ENCODE measurements at regions not wholly inside any gene's neighbourhood (a gene's known extent, or its start where the extent isn't known, plus 50 kb on each side); places are given as distances from the start of the nearest gene placed in this dataset.

DNA sequence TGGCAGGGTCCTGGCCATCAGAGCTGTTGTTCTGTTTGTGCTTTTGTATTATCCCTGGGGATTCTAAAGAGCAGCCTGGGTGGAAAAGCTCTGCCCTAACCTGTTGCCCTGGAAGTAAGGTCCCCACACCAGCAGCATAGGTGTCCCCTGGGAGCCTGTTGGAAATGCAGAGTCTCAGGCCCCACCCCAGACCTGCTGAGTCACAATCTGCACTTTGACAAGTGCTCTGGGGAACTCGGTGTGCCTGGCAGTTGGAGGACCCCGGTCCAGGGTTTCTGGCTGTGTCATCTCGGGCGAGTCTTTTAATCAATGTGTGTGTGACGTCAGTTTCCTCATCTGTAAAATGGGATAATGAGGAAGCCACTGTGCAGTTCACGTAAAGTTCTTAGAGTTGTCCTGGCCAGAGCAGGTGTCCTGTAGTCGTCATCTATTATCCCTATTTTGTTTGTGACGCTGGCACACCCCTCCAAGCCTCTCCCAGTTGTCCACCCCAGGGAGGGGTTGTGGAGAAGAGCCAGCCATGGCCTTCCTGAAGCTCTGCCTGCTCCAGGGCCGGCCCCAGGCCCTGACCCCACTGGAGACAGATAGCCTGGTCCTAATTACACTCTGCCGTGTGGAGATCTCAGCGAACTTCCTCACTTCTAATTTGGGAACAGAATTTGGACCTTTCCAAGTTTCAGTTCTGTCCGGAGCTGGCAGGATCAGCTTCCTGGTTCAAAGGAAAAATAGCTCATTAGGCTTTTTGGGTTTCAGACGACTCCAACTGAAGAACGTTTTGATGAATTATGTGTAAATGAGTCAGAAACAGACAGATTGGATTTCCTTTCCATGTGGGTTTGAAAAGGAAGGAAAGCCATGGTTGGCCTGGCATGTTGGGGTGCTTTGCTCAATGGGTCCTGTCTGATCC is 295.7 kb upstream of the FOXF1 start:
- TF ChIP-seq, protein P1, sequence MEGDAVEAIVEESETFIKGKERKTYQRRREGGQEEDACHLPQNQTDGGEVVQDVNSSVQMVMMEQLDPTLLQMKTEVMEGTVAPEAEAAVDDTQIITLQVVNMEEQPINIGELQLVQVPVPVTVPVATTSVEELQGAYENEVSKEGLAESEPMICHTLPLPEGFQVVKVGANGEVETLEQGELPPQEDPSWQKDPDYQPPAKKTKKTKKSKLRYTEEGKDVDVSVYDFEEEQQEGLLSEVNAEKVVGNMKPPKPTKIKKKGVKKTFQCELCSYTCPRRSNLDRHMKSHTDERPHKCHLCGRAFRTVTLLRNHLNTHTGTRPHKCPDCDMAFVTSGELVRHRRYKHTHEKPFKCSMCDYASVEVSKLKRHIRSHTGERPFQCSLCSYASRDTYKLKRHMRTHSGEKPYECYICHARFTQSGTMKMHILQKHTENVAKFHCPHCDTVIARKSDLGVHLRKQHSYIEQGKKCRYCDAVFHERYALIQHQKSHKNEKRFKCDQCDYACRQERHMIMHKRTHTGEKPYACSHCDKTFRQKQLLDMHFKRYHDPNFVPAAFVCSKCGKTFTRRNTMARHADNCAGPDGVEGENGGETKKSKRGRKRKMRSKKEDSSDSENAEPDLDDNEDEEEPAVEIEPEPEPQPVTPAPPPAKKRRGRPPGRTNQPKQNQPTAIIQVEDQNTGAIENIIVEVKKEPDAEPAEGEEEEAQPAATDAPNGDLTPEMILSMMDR (IDR thresholded peaks at IDR 0.05), result no peak
- no peak for TF ChIP-seq POLR2A (IDR thresholded peaks at IDR 0.05)
- no peak for TF ChIP-seq EP300 (IDR thresholded peaks at IDR 0.05)

Measured in tibial nerve (tissue), 4 donors.